Mesenchymal stem cell (in vitro differentiated cells and primary cell): ENCODE measurements at regions not wholly inside any gene's neighbourhood (a gene's known extent, or its start where the extent isn't known, plus 50 kb on each side); places are given as distances from the start of the nearest gene placed in this dataset.
A peak's percentile ranks its signal among the peaks of the same experiment; 100 is the strongest.

Experiments used
- DNase-seq: peaks from one replicate; pipeline ENCODE4 v3.0.0-alpha.2; 2013
- H2AFZ ChIP-seq: one replicate; pipeline ENCODE4 v1.6.1; 2013; ENCODE audit warnings: low read depth, mild to moderate bottlenecking, control low read depth, inconsistent platforms, low read length, moderate library complexity
- H2AK5ac ChIP-seq: 2 replicates; pipeline ENCODE4 v1.6.1; 2013; ENCODE audit warnings: low read length, moderate library complexity, mild to moderate bottlenecking, inconsistent platforms; ENCODE audit not compliant: severe bottlenecking
- H2BK120ac ChIP-seq: one replicate; pipeline ENCODE4 v1.6.1; 2013; ENCODE audit warnings: low read depth, mild to moderate bottlenecking, inconsistent platforms, low read length, moderate library complexity
- H2BK12ac ChIP-seq, 2 experiments: one replicate each; pipeline ENCODE4 v1.6.1; 2013; ENCODE audit warnings: inconsistent platforms in 2 of 2, low read length in 2 of 2, mild to moderate bottlenecking in 2 of 2, moderate library complexity in 2 of 2, control low read depth in 1 of 2
- H2BK15ac ChIP-seq: one replicate; pipeline ENCODE4 v1.6.1; 2013; ENCODE audit warnings: mild to moderate bottlenecking, low read depth, inconsistent platforms; ENCODE audit not compliant: poor library complexity, severe bottlenecking
- H2BK5ac ChIP-seq: 2 replicates; pipeline ENCODE4 v1.6.1; 2013; ENCODE audit warnings: low read depth, mild to moderate bottlenecking, low read length, control low read depth, inconsistent platforms; ENCODE audit not compliant: poor library complexity, severe bottlenecking
- H3K14ac ChIP-seq, 2 experiments: one replicate each; pipeline ENCODE4 v1.6.1; 2013; ENCODE audit warnings: inconsistent platforms in 2 of 2, low read length in 2 of 2, control low read depth in 1 of 2, mild to moderate bottlenecking in 1 of 2, moderate library complexity in 1 of 2
- H3K18ac ChIP-seq, 2 experiments: one replicate each; pipeline ENCODE4 v1.6.1; 2013; ENCODE audit warnings: inconsistent platforms in 2 of 2, low read length in 2 of 2, control low read depth in 1 of 2, low read depth in 1 of 2, mild to moderate bottlenecking in 1 of 2
- H3K23ac ChIP-seq, 2 experiments: one replicate each; pipeline ENCODE4 v1.6.1; 2013; ENCODE audit warnings: inconsistent platforms in 2 of 2, low read length in 2 of 2, mild to moderate bottlenecking in 2 of 2, moderate library complexity in 2 of 2, control low read depth in 1 of 2
- H3K27ac ChIP-seq: 2 replicates; pipeline ENCODE4 v1.5.1; 2013; ENCODE audit warnings: mild to moderate bottlenecking, moderate library complexity, low read length, control low read depth, inconsistent platforms; ENCODE audit not compliant: poor library complexity, severe bottlenecking
- H3K27me3 ChIP-seq, 2 experiments: 2 replicates each; pipeline versions ENCODE4 v1.6.1 to v1.7.0; 2013; ENCODE audit warnings: low read length in 2 of 2, mild to moderate bottlenecking in 2 of 2, moderate library complexity in 2 of 2, control low read depth in 1 of 2, inconsistent platforms in 1 of 2; ENCODE audit not compliant: control insufficient read depth in 1 of 2, insufficient read depth in 1 of 2
- H3K36me3 ChIP-seq, 2 experiments: 2 replicates each; pipeline versions ENCODE4 v1.6.1 to v1.7.0; 2013; ENCODE audit warnings: low read length in 2 of 2, control low read depth in 1 of 2, inconsistent platforms in 1 of 2, low read depth in 1 of 2, mild to moderate bottlenecking in 1 of 2; ENCODE audit not compliant: insufficient read depth in 2 of 2, control insufficient read depth in 1 of 2
- H3K4ac ChIP-seq, 2 experiments: one replicate each; pipeline ENCODE4 v1.6.1; 2013; ENCODE audit warnings: inconsistent platforms in 2 of 2, low read length in 2 of 2, mild to moderate bottlenecking in 2 of 2, moderate library complexity in 2 of 2, control low read depth in 1 of 2, low read depth in 1 of 2
- H3K4me1 ChIP-seq: 2 replicates; pipeline ENCODE4 v1.6.1; 2013; ENCODE audit warnings: low read depth, low read length, control low read depth; ENCODE audit not compliant: control insufficient read depth, insufficient read depth
- H3K4me2 ChIP-seq: 2 replicates; pipeline ENCODE4 v1.6.1; 2013; ENCODE audit warnings: low read length, mild to moderate bottlenecking, inconsistent platforms; ENCODE audit not compliant: poor library complexity, severe bottlenecking
- H3K4me3 ChIP-seq, 2 experiments: 2 replicates each; pipeline versions ENCODE4 v1.5.1 to v1.7.0; 2013; ENCODE audit warnings: low read length in 2 of 2, mild to moderate bottlenecking in 2 of 2, control low read depth in 1 of 2, low read depth in 1 of 2; ENCODE audit not compliant: insufficient read depth in 1 of 2
- H3K79me1 ChIP-seq: replicated peaks from 2 replicates; pipeline ENCODE4 v1.6.1; 2013; ENCODE audit warnings: mild to moderate bottlenecking, control low read depth, low read length, inconsistent platforms; ENCODE audit not compliant: poor library complexity, severe bottlenecking
- H3K9ac ChIP-seq: 2 replicates; pipeline ENCODE4 v1.7.0; 2013; ENCODE audit warnings: mild to moderate bottlenecking, low read length, moderate library complexity
- H3K9me3 ChIP-seq: 2 replicates; pipeline ENCODE4 v1.7.0; 2013; ENCODE audit warnings: mild to moderate bottlenecking, low read length; ENCODE audit not compliant: control insufficient read depth
- H4K8ac ChIP-seq: one replicate; pipeline ENCODE4 v1.6.1; 2013; ENCODE audit warnings: inconsistent platforms, mild to moderate bottlenecking, low read length, moderate library complexity
- H4K91ac ChIP-seq: one replicate; pipeline ENCODE4 v1.6.1; 2013; ENCODE audit warnings: mild to moderate bottlenecking, low read length, inconsistent platforms
- WGBS: methylation state at CpG from one replicate; pipeline ENCODE4 v1.1.7; 2013; ENCODE audit warnings: mixed read lengths; 5-methylcytosine and 5-hydroxymethylcytosine counted together

- no peak overlapping the region for H3K4me3 ChIP-seq
- no peak overlapping the region for H2BK12ac ChIP-seq
- no peak overlapping the region for H2BK15ac ChIP-seq
- H3K4me1 ChIP-seq = no peaks in the 10 kb centered on the region
- no peak overlapping the region for H3K27ac ChIP-seq
- H3K9ac ChIP-seq = no peak overlapping the region
- no peak overlapping the region for H3K4me2 ChIP-seq
- H2AFZ ChIP-seq = no peak overlapping the region
- H4K91ac ChIP-seq = no peak overlapping the region
- no peak overlapping the region for H2BK5ac ChIP-seq
- H3K36me3 ChIP-seq = no peaks in the 10 kb centered on the region
- H2BK120ac ChIP-seq = no peak overlapping the region
- no peak overlapping the region for H2AK5ac ChIP-seq
- H4K8ac ChIP-seq = no peak overlapping the region
- peaks cover 13% of the 10 kb centered on the region for H3K9me3 ChIP-seq
- no peaks in the 10 kb centered on the region for H3K79me1 ChIP-seq
- DNase-seq = no peak
- H3K23ac ChIP-seq = no peak overlapping the region
- no peaks in the 10 kb centered on the region for H3K27me3 ChIP-seq
- H3K4ac ChIP-seq = no peak overlapping the region
- H3K14ac ChIP-seq = no peak overlapping the region
- no peak overlapping the region for H3K18ac ChIP-seq
Observed at GRCh38 chr6:80930376-80930775, 822.1 kb downstream of the TENT5A start.

GRCh38 chr6:80923816-80924215 is 817.3 kb downstream of the BCKDHB start:
- no peaks in the 10 kb centered on the region for H3K4me1 ChIP-seq
- DNase-seq = peak; percentile 12
- H3K18ac ChIP-seq = no peak overlapping the region
- no peaks in the 10 kb centered on the region for H3K36me3 ChIP-seq
- WGBS = 79% methylated on average over 1 of the region's 2 CpGs
- no peak overlapping the region for H4K91ac ChIP-seq
- no peak overlapping the region for H3K4me3 ChIP-seq
- no peaks in the 10 kb centered on the region for H3K27me3 ChIP-seq
- H3K4ac ChIP-seq = no peak overlapping the region
- no peak overlapping the region for H3K4me2 ChIP-seq
- H2BK12ac ChIP-seq = no peak overlapping the region
- no peak overlapping the region for H2AK5ac ChIP-seq
- no peak overlapping the region for H2BK5ac ChIP-seq
- H2AFZ ChIP-seq = no peak overlapping the region
- H3K79me1 ChIP-seq = no peaks in the 10 kb centered on the region
- H3K9ac ChIP-seq = no peak overlapping the region
- peaks cover 7% of the 10 kb centered on the region for H3K9me3 ChIP-seq
- no peak overlapping the region for H3K23ac ChIP-seq
- H2BK120ac ChIP-seq = no peak overlapping the region
- no peak overlapping the region for H3K14ac ChIP-seq
- no peak overlapping the region for H4K8ac ChIP-seq
- H2BK15ac ChIP-seq = no peak overlapping the region
- H3K27ac ChIP-seq = no peak overlapping the region

GRCh38 chr6:80922916-80923455 is 816.5 kb downstream of the BCKDHB start:
- H3K4me3 ChIP-seq = no peak overlapping the region
- no peak overlapping the region for H2BK12ac ChIP-seq
- H2BK5ac ChIP-seq = no peak overlapping the region
- H3K27ac ChIP-seq = no peak overlapping the region
- no peak overlapping the region for H4K91ac ChIP-seq
- no peak overlapping the region for H2BK15ac ChIP-seq
- no peak overlapping the region for H2AFZ ChIP-seq
- no peaks in the 10 kb centered on the region for H3K36me3 ChIP-seq
- H3K27me3 ChIP-seq = no peaks in the 10 kb centered on the region
- H3K23ac ChIP-seq = no peak overlapping the region
- no peak overlapping the region for H3K4me2 ChIP-seq
- H2BK120ac ChIP-seq = no peak overlapping the region
- no peak for DNase-seq
- H4K8ac ChIP-seq = no peak overlapping the region
- H3K4ac ChIP-seq = no peak overlapping the region
- H3K18ac ChIP-seq = no peak overlapping the region
- peaks cover 7% of the 10 kb centered on the region for H3K9me3 ChIP-seq
- 100% methylated on average over 1 of the region's 1 CpG for WGBS
- H3K4me1 ChIP-seq = no peaks in the 10 kb centered on the region
- no peak overlapping the region for H3K14ac ChIP-seq
- no peak overlapping the region for H3K9ac ChIP-seq
- H2AK5ac ChIP-seq = no peak overlapping the region
- no peaks in the 10 kb centered on the region for H3K79me1 ChIP-seq

GRCh38 chr6:80921861-80922460 is 815.5 kb downstream of the BCKDHB start:
- DNase-seq = no peak
- no peak overlapping the region for H4K8ac ChIP-seq
- H4K91ac ChIP-seq = no peak overlapping the region
- H2BK15ac ChIP-seq = no peak overlapping the region
- no peak overlapping the region for H3K18ac ChIP-seq
- no peak overlapping the region for H3K27ac ChIP-seq
- H3K4me1 ChIP-seq = no peaks in the 10 kb centered on the region
- H3K36me3 ChIP-seq = no peaks in the 10 kb centered on the region
- WGBS = 57% methylated on average over 1 of the region's 2 CpGs
- no peak overlapping the region for H2AK5ac ChIP-seq
- no peak overlapping the region for H2AFZ ChIP-seq
- no peak overlapping the region for H3K14ac ChIP-seq
- no peak overlapping the region for H3K4me2 ChIP-seq
- H3K9ac ChIP-seq = no peak overlapping the region
- H2BK5ac ChIP-seq = no peak overlapping the region
- no peak overlapping the region for H2BK120ac ChIP-seq
- H3K27me3 ChIP-seq = no peaks in the 10 kb centered on the region
- no peak overlapping the region for H3K4ac ChIP-seq
- no peak overlapping the region for H3K4me3 ChIP-seq
- H3K23ac ChIP-seq = no peak overlapping the region
- H3K79me1 ChIP-seq = no peaks in the 10 kb centered on the region
- H2BK12ac ChIP-seq = no peak overlapping the region
- H3K9me3 ChIP-seq = peaks cover 7% of the 10 kb centered on the region
